ENCODE measurements at regions not wholly inside any gene's neighbourhood (a gene's known extent, or its start where the extent isn't known, plus 50 kb on each side); places are given as distances from the start of the nearest gene placed in this dataset.

DNA sequence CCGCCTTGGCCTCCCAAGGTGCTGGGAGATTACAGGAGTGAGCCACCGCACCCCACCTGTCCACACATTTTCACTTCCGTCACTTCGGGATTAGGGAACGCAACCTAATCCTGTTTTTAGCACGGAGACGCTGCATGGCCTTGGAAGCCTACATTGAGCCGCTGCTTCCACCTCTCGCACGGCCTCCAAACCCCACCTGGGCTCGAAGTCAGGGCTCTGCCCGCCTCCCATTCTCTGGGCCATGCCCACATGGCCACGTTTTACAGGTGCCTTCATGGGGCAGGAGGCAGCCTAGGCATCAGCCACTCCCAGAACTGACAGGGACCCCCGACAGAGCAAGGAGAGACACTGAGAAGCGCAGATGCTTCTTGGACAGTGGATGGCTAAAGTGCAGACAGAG, 100.6 kb downstream of the OAT start (continued):
- TF ChIP-seq, protein P1, sequence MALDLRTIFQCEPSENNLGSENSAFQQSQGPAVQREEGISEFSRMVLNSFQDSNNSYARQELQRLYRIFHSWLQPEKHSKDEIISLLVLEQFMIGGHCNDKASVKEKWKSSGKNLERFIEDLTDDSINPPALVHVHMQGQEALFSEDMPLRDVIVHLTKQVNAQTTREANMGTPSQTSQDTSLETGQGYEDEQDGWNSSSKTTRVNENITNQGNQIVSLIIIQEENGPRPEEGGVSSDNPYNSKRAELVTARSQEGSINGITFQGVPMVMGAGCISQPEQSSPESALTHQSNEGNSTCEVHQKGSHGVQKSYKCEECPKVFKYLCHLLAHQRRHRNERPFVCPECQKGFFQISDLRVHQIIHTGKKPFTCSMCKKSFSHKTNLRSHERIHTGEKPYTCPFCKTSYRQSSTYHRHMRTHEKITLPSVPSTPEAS (tag by site-specific recombination; IDR thresholded peaks at IDR 0.05): no peak

DNA sequence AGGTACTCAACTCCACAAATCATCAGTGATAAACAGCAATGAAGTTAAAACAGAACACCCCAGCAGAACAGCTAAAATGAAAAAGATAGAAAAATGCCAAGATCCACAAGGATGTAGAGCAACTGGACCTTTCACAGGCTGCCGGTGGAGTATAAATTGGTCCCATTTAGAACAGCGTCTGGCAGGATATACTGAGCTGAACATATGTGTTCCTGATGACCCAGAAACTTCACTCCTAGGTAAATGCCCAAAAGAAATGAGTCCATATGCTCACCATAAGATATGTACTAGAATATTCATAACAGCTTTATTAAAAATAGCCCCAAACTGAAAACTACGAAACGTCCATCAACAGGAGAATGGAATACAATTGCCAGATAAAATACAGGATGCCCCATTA, 102.4 kb downstream of the OAT start:
- Histone ChIP-seq H3K27ac (ENCODE audit: extremely low read depth, low read depth, low read length) (no peak overlapping the region), H3K36me3 (ENCODE audit: control insufficient read depth in 2 of 2, insufficient read depth in 1 of 2, low read length in 2 of 2) (no peaks in the 10 kb centered on the region), H3K4me3 (ENCODE audit: low read depth, low read length) (no peak overlapping the region), H3K9me3 (ENCODE audit: control insufficient read depth, insufficient read depth, low read depth, low read length) (no peaks in the 10 kb centered on the region), H3K4me1 (ENCODE audit: control insufficient read depth, insufficient read depth, low read length) (no peaks in the 10 kb centered on the region)
- ChIA-PET CTCF (no interaction called here), POLR2A (interaction anchor here (0.6 kb wide), 1 partner anchor 157 kb away, joined by 3 read pairs; no protein-coding TSS in a partner anchor)
- TF ChIP-seq ZNF791 (tag by site-specific recombination; IDR thresholded peaks at IDR 0.05): no peak
- TF ChIP-seq, protein P2, sequence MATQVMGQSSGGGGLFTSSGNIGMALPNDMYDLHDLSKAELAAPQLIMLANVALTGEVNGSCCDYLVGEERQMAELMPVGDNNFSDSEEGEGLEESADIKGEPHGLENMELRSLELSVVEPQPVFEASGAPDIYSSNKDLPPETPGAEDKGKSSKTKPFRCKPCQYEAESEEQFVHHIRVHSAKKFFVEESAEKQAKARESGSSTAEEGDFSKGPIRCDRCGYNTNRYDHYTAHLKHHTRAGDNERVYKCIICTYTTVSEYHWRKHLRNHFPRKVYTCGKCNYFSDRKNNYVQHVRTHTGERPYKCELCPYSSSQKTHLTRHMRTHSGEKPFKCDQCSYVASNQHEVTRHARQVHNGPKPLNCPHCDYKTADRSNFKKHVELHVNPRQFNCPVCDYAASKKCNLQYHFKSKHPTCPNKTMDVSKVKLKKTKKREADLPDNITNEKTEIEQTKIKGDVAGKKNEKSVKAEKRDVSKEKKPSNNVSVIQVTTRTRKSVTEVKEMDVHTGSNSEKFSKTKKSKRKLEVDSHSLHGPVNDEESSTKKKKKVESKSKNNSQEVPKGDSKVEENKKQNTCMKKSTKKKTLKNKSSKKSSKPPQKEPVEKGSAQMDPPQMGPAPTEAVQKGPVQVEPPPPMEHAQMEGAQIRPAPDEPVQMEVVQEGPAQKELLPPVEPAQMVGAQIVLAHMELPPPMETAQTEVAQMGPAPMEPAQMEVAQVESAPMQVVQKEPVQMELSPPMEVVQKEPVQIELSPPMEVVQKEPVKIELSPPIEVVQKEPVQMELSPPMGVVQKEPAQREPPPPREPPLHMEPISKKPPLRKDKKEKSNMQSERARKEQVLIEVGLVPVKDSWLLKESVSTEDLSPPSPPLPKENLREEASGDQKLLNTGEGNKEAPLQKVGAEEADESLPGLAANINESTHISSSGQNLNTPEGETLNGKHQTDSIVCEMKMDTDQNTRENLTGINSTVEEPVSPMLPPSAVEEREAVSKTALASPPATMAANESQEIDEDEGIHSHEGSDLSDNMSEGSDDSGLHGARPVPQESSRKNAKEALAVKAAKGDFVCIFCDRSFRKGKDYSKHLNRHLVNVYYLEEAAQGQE (tag by site-specific recombination; IDR thresholded peaks at IDR 0.05): no peak
- TF ChIP-seq ZEB2 (tag by site-specific recombination; IDR thresholded peaks at IDR 0.05): no peak
- TF ChIP-seq, protein P3, sequence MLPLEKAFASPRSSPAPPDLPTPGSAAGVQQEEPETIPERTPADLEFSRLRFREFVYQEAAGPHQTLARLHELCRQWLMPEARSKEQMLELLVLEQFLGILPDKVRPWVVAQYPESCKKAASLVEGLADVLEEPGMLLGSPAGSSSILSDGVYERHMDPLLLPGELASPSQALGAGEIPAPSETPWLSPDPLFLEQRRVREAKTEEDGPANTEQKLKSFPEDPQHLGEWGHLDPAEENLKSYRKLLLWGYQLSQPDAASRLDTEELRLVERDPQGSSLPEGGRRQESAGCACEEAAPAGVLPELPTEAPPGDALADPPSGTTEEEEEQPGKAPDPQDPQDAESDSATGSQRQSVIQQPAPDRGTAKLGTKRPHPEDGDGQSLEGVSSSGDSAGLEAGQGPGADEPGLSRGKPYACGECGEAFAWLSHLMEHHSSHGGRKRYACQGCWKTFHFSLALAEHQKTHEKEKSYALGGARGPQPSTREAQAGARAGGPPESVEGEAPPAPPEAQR (tag by site-specific recombination; IDR thresholded peaks at IDR 0.05): no peak
- no peak for TF ChIP-seq ZIC2 (tag by site-specific recombination; IDR thresholded peaks at IDR 0.05)

DNA sequence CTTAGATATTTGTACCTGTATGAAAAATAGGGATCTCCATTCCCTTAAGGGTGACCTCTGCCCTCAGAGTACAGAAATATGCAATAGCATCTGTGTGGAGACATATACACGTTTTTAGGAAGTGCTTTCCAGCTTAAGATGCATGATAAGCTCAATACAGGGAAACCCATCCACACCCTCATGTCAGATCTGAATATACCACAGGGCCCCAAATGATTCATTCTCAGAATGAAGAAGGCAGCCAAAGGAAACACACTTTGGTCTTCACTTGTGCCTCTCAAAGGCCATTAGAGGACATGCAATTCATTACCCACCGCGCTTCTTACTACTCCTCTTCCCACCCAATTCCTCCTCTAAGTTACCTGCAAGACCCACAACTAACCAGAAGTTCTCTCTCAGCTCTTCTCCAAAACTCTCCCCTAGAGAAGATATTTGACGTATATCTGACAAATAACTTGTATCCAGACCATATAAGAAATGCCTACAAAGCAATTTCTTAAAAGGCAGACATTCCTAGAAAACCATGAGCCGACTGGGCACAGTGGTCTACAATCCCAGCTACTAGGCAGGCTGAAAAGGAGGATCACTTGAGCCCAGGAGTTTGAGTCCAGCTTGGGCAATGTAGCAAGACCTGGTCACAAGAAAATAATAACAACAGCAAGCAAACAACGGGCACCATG, 103.0 kb downstream of the OAT start:
- TF ChIP-seq, protein P4, sequence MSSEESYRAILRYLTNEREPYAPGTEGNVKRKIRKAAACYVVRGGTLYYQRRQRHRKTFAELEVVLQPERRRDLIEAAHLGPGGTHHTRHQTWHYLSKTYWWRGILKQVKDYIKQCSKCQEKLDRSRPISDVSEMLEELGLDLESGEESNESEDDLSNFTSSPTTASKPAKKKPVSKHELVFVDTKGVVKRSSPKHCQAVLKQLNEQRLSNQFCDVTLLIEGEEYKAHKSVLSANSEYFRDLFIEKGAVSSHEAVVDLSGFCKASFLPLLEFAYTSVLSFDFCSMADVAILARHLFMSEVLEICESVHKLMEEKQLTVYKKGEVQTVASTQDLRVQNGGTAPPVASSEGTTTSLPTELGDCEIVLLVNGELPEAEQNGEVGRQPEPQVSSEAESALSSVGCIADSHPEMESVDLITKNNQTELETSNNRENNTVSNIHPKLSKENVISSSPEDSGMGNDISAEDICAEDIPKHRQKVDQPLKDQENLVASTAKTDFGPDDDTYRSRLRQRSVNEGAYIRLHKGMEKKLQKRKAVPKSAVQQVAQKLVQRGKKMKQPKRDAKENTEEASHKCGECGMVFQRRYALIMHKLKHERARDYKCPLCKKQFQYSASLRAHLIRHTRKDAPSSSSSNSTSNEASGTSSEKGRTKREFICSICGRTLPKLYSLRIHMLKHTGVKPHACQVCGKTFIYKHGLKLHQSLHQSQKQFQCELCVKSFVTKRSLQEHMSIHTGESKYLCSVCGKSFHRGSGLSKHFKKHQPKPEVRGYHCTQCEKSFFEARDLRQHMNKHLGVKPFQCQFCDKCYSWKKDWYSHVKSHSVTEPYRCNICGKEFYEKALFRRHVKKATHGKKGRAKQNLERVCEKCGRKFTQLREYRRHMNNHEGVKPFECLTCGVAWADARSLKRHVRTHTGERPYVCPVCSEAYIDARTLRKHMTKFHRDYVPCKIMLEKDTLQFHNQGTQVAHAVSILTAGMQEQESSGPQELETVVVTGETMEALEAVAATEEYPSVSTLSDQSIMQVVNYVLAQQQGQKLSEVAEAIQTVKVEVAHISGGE (tag by site-specific recombination; conservative IDR thresholded peaks at IDR 0.05; ENCODE audit: low read depth): no peak
- TF ChIP-seq, protein P5, sequence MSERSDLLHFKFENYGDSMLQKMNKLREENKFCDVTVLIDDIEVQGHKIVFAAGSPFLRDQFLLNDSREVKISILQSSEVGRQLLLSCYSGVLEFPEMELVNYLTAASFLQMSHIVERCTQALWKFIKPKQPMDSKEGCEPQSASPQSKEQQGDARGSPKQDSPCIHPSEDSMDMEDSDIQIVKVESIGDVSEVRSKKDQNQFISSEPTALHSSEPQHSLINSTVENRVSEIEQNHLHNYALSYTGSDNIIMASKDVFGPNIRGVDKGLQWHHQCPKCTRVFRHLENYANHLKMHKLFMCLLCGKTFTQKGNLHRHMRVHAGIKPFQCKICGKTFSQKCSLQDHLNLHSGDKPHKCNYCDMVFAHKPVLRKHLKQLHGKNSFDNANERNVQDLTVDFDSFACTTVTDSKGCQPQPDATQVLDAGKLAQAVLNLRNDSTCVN (tag by site-specific recombination; optimal IDR thresholded peaks at IDR 0.05): no peak
- no peak for TF ChIP-seq ZNF140 (tag by site-specific recombination; IDR thresholded peaks at IDR 0.05)
- TF ChIP-seq ZNF302 (tag by site-specific recombination; IDR thresholded peaks at IDR 0.05; ENCODE audit: low read depth): no peak
- no peak for TF ChIP-seq ZNF202 (tag by site-specific recombination; IDR thresholded peaks at IDR 0.05; ENCODE audit: borderline replicate concordance)
- TF ChIP-seq ZNF623 (tag by site-specific recombination; IDR thresholded peaks at IDR 0.05): no peak
- TF ChIP-seq ZNF621 (tag by site-specific recombination; IDR thresholded peaks at IDR 0.05): no peak
- TF ChIP-seq ZNF624 (tag by site-specific recombination; IDR thresholded peaks at IDR 0.05): no peak
- no peak for TF ChIP-seq ZSCAN30 (tag by site-specific recombination; IDR thresholded peaks at IDR 0.05)
- TF ChIP-seq ZNF626 (tag by site-specific recombination; IDR thresholded peaks at IDR 0.05): no peak
- no peak for TF ChIP-seq ZNF211 (tag by site-specific recombination; IDR thresholded peaks at IDR 0.05; ENCODE audit: low read depth)
- TF ChIP-seq WT1 (tag by site-specific recombination; IDR thresholded peaks at IDR 0.05): no peak
- TF ChIP-seq KLF16 (tag by site-specific recombination; IDR thresholded peaks at IDR 0.05): no peak
- Histone ChIP-seq H3K4me1 (ENCODE audit: control insufficient read depth, insufficient read depth, low read length) (no peaks in the 10 kb centered on the region), H3K9me3 (ENCODE audit: control insufficient read depth, insufficient read depth, low read depth, low read length) (no peaks in the 10 kb centered on the region), H3K36me3 (ENCODE audit: control insufficient read depth in 2 of 2, insufficient read depth in 1 of 2, low read length in 2 of 2) (no peaks in the 10 kb centered on the region), H3K27ac (ENCODE audit: extremely low read depth, low read depth, low read length) (no peak overlapping the region), H3K4me3 (ENCODE audit: low read depth, low read length) (no peak overlapping the region)
- ChIA-PET POLR2A (no interaction called here), CTCF (interaction anchor here (0.6 to 0.7 kb wide), 2 partner anchors 91 to 359 kb away, joined by 3 to 4 read pairs; no protein-coding TSS in a partner anchor)

Data from HEK293 (cell line).